Daoy (cell line): ENCODE measurements at regions not wholly inside any gene's neighbourhood (a gene's known extent, or its start where the extent isn't known, plus 50 kb on each side); places are given as distances from the start of the nearest gene placed in this dataset.
"Not testable (repeated sequence)": the region's sequence is repeated elsewhere in the genome, so short reads cannot be mapped to it uniquely, and the experiment has no call there.

ENCODE experiments used
- DNase-seq: peaks from one replicate; pipeline ENCODE4 v3.0.0-alpha.2; 2015; ENCODE audit warnings: low read depth

- DNase-seq, result no peak
Measured at GRCh38 chr6:71199736-71200135, 88.9 kb upstream of the OGFRL1 start.

GRCh38 chr6:71203206-71203605 lies 85.4 kb upstream of the OGFRL1 start:
- no peak for DNase-seq

- DNase-seq, result no peak
Measured at GRCh38 chr6:71204741-71205140, 83.9 kb upstream of the OGFRL1 start.

- DNase-seq, result peak; percentile 35
Measured at GRCh38 chr6:71205336-71205956, 83.2 kb upstream of the OGFRL1 start.

- DNase-seq, result no peak
Measured at GRCh38 chr6:71206089-71206488, 82.5 kb upstream of the OGFRL1 start.

- DNase-seq, result no peak
Measured at GRCh38 chr6:71209206-71209605, 79.4 kb upstream of the OGFRL1 start.

- DNase-seq, result no peak
Measured at GRCh38 chr6:71209626-71210025, 79.0 kb upstream of the OGFRL1 start.

- no peak for DNase-seq
Measured at GRCh38 chr6:71211799-71212198, 76.8 kb upstream of the OGFRL1 start.

GRCh38 chr6:71220466-71220865 lies 68.1 kb upstream of the OGFRL1 start:
- no peak for DNase-seq

GRCh38 chr6:71222671-71223070 lies 65.9 kb upstream of the OGFRL1 start:
- no peak for DNase-seq

GRCh38 chr6:71224011-71224410 lies 64.6 kb upstream of the OGFRL1 start:
- no peak for DNase-seq

GRCh38 chr6:71226151-71226550 lies 62.5 kb upstream of the OGFRL1 start:
- DNase-seq, result no peak

- peak; percentile 42 for DNase-seq
Measured at GRCh38 chr6:71228461-71229041, 60.1 kb upstream of the OGFRL1 start.

- DNase-seq, result no peak
Measured at GRCh38 chr6:71229477-71229876, 59.1 kb upstream of the OGFRL1 start.

- DNase-seq, result not testable (repeated sequence)
Measured at GRCh38 chr6:71232890-71233289, 55.7 kb upstream of the OGFRL1 start.

GRCh38 chr6:71236926-71237434 lies 51.6 kb upstream of the OGFRL1 start:
- no peak for DNase-seq

GRCh38 chr6:71238351-71238750 lies 50.3 kb upstream of the OGFRL1 start:
- no peak for DNase-seq
